WTC11 (cell line): ENCODE measurements at regions not wholly inside any gene's neighbourhood (a gene's known extent, or its start where the extent isn't known, plus 50 kb on each side); places are given as distances from the start of the nearest gene placed in this dataset.

Experiments
- ATAC-seq: fragments of 200-7000 bp; cut with Tn5 transposase; 2 replicates; pipeline ENCODE4 v1.10.0; 2021; ENCODE audit warnings: mild to moderate bottlenecking, moderate library complexity
- CTCF ChIA-PET: fragments of 300-600 bp; sonication (Branson Sonifier 250); formaldehyde crosslinking; loops from one replicate; lab custom pipeline; 2021; ENCODE audit warnings: antibody characterized with exemption; lab: Charles Lee
- POLR2A ChIA-PET: fragments of 350-600 bp; sonication (Branson Sonifier 250); formaldehyde crosslinking; loops from one replicate; lab custom pipeline; 2021; ENCODE audit warnings: antibody characterized with exemption; lab: Charles Lee
- DNase-seq: peaks from one replicate; pipeline ENCODE4 v3.0.0; 2021; ENCODE audit warnings: low spot score
- H3K27ac Mint-ChIP-seq: 2 replicates; pipeline ENCODE4 v1.8.0; 2021; ENCODE audit warnings: mixed read lengths
- H3K27me3 Mint-ChIP-seq: 2 replicates; pipeline ENCODE4 v1.8.0; 2021; ENCODE audit warnings: low read depth, mild to moderate bottlenecking, moderate library complexity, mixed read lengths
- H3K36me3 Mint-ChIP-seq: 2 replicates; pipeline ENCODE4 v1.8.0; 2021; ENCODE audit warnings: mixed read lengths
- H3K4me1 Mint-ChIP-seq: 2 replicates; pipeline ENCODE4 v1.8.0; 2022; ENCODE audit warnings: mixed read lengths
- H3K4me3 Mint-ChIP-seq: 2 replicates; pipeline ENCODE4 v1.8.0; 2021; ENCODE audit warnings: mild to moderate bottlenecking, moderate library complexity, mixed read lengths
- H3K9me3 Mint-ChIP-seq: 2 replicates; pipeline ENCODE4 v1.8.0; 2021; ENCODE audit warnings: mixed read lengths
- AR ChIP-seq: fragments of 250-450 bp; sonication (Bioruptor Pico); IDR thresholded peaks from 2 replicates; pipeline ENCODE4 v1.9.0; 2021; ENCODE audit warnings: mild to moderate bottlenecking
- EMX1 ChIP-seq: fragments of 250-450 bp; sonication (Bioruptor Pico); IDR thresholded peaks from 2 replicates; pipeline ENCODE4 v1.8.0; 2021; ENCODE audit warnings: mild to moderate bottlenecking
- ERG ChIP-seq: fragments of 250-450 bp; sonication (Bioruptor Pico); IDR thresholded peaks from 2 replicates; pipeline ENCODE4 v1.8.0; 2021; ENCODE audit warnings: mild to moderate bottlenecking
- FOXJ3 ChIP-seq: sonication (generic); formaldehyde crosslinking; IDR thresholded peaks from 2 replicates; pipeline ENCODE4 v1.9.0; 2021; ENCODE audit warnings: missing genetic modification reagents, mild to moderate bottlenecking, borderline replicate concordance
- GABPB1 ChIP-seq: sonication (generic); formaldehyde crosslinking; IDR thresholded peaks from 2 replicates; pipeline ENCODE4 v1.8.1; 2023; ENCODE audit warnings: mild to moderate bottlenecking, missing genetic modification reagents
- GRHL2 ChIP-seq: fragments of 250-450 bp; sonication (Bioruptor Pico); IDR thresholded peaks from 2 replicates; pipeline ENCODE4 v1.8.0; 2022; ENCODE audit warnings: mild to moderate bottlenecking, moderate library complexity; ENCODE audit not compliant: insufficient replicate concordance, severe bottlenecking
- IRF2 ChIP-seq: sonication (generic); formaldehyde crosslinking; IDR thresholded peaks from 2 replicates; pipeline ENCODE4 v1.8.0; 2022; ENCODE audit warnings: low read depth, missing genetic modification reagents, borderline replicate concordance
- JAZF1 ChIP-seq: fragments of 250-450 bp; sonication (Bioruptor Pico); IDR thresholded peaks from 2 replicates; pipeline ENCODE4 v1.9.0; 2021; ENCODE audit warnings: moderate library complexity, mild to moderate bottlenecking, inconsistent platforms
- KAT7 ChIP-seq: sonication (generic); formaldehyde crosslinking; IDR thresholded peaks from 2 replicates; pipeline ENCODE4 v1.8.1; 2023; ENCODE audit warnings: missing genetic modification reagents, mild to moderate bottlenecking, borderline replicate concordance
- MXD4 ChIP-seq: fragments of 250-450 bp; sonication (Bioruptor Pico); IDR thresholded peaks from 2 replicates; pipeline ENCODE4 v1.8.0; 2021; ENCODE audit warnings: mild to moderate bottlenecking, moderate library complexity, borderline replicate concordance
- NFYB ChIP-seq: sonication (generic); formaldehyde crosslinking; conservative IDR thresholded peaks from 2 replicates; pipeline ENCODE4 v1.8.0; 2022; ENCODE audit warnings: low read depth, missing genetic modification reagents
- NR1H2 ChIP-seq: sonication (generic); formaldehyde crosslinking; IDR thresholded peaks from 2 replicates; pipeline ENCODE4 v1.9.0; 2021; ENCODE audit warnings: mild to moderate bottlenecking, moderate library complexity, missing genetic modification reagents
- SMAD3 ChIP-seq: sonication (generic); formaldehyde crosslinking; IDR thresholded peaks from 2 replicates; pipeline ENCODE4 v1.8.0; 2022; ENCODE audit warnings: missing genetic modification reagents, mild to moderate bottlenecking, borderline replicate concordance
- TCF7 ChIP-seq: sonication (generic); formaldehyde crosslinking; IDR thresholded peaks from 2 replicates; pipeline ENCODE4 v1.8.0; 2022; ENCODE audit warnings: mild to moderate bottlenecking, low read depth, missing genetic modification reagents, moderate library complexity
- TEAD4 ChIP-seq: sonication (generic); formaldehyde crosslinking; IDR thresholded peaks from 2 replicates; pipeline ENCODE4 v1.8.0; 2022; ENCODE audit warnings: mild to moderate bottlenecking, missing genetic modification reagents
- ZNF138 ChIP-seq: sonication (generic); formaldehyde crosslinking; conservative IDR thresholded peaks from 2 replicates; pipeline ENCODE4 v1.8.1; 2022; ENCODE audit warnings: mild to moderate bottlenecking, moderate library complexity, missing genetic modification reagents
- TF ChIP-seq, protein P1 (sequence below): sonication (generic); formaldehyde crosslinking; IDR thresholded peaks from 2 replicates; pipeline ENCODE4 v1.8.0; 2022; ENCODE audit warnings: mild to moderate bottlenecking, missing genetic modification reagents
- TF ChIP-seq, protein P2 (sequence below): sonication (generic); formaldehyde crosslinking; IDR thresholded peaks from 2 replicates; pipeline ENCODE4 v1.8.1; 2022; ENCODE audit warnings: mild to moderate bottlenecking, missing genetic modification reagents, moderate library complexity, borderline replicate concordance
- TF ChIP-seq, protein P3 (sequence below): sonication (generic); formaldehyde crosslinking; conservative IDR thresholded peaks from 2 replicates; pipeline ENCODE4 v1.8.1; 2022; ENCODE audit warnings: mild to moderate bottlenecking, missing genetic modification reagents
- TF ChIP-seq, protein P4 (sequence below): sonication (generic); formaldehyde crosslinking; IDR thresholded peaks from 2 replicates; pipeline ENCODE4 v1.8.0; 2023; ENCODE audit warnings: missing genetic modification reagents, mild to moderate bottlenecking, borderline replicate concordance
- TF ChIP-seq, protein P5 (sequence below): sonication (generic); formaldehyde crosslinking; IDR thresholded peaks from 2 replicates; pipeline ENCODE4 v1.8.1; 2022; ENCODE audit warnings: low read depth, missing genetic modification reagents, borderline replicate concordance

- TF ChIP-seq AR (no peak), ZNF138 (CRISPR knock-in tag) (no peak), GABPB1 (no peak), TEAD4 (CRISPR knock-in tag) (no peak), TCF7 (CRISPR knock-in tag) (no peak), ERG (CRISPR knock-in tag) (no peak), MXD4 (CRISPR knock-in tag) (no peak)
- TF ChIP-seq, protein P1, sequence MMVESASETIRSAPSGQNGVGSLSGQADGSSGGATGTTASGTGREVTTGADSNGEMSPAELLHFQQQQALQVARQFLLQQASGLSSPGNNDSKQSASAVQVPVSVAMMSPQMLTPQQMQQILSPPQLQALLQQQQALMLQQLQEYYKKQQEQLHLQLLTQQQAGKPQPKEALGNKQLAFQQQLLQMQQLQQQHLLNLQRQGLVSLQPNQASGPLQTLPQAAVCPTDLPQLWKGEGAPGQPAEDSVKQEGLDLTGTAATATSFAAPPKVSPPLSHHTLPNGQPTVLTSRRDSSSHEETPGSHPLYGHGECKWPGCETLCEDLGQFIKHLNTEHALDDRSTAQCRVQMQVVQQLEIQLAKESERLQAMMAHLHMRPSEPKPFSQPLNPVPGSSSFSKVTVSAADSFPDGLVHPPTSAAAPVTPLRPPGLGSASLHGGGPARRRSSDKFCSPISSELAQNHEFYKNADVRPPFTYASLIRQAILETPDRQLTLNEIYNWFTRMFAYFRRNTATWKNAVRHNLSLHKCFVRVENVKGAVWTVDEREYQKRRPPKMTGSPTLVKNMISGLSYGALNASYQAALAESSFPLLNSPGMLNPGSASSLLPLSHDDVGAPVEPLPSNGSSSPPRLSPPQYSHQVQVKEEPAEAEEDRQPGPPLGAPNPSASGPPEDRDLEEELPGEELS (CRISPR knock-in tag): no peak
- TF ChIP-seq, protein P2, sequence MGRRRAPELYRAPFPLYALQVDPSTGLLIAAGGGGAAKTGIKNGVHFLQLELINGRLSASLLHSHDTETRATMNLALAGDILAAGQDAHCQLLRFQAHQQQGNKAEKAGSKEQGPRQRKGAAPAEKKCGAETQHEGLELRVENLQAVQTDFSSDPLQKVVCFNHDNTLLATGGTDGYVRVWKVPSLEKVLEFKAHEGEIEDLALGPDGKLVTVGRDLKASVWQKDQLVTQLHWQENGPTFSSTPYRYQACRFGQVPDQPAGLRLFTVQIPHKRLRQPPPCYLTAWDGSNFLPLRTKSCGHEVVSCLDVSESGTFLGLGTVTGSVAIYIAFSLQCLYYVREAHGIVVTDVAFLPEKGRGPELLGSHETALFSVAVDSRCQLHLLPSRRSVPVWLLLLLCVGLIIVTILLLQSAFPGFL: no peak
- TF ChIP-seq, protein P3, sequence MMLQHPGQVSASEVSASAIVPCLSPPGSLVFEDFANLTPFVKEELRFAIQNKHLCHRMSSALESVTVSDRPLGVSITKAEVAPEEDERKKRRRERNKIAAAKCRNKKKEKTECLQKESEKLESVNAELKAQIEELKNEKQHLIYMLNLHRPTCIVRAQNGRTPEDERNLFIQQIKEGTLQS (CRISPR knock-in tag): no peak
These were observed 134.9 kb upstream of the SPACA7 start (continued) for GRCh38 chr13:112241288-112241687.

DNA sequence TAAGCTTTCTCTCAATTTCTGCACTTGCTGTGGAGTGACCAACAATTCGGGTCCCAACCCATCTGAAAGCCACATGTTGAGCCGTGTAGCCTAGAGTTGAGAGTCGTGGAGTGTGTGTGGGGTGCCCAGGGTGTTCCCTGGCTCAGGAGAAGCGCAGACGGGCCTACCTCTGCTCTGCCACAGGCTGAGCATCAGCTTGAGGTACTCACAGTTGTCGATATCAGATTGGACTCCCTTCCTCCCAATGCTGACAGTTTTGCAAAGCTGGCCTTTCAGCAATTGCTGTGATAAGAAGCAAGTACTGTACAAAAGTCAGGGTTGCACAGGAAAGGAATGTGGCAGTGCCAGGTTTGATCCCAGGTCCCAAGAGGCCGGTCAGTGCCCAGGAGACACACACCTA lies 133.4 kb upstream of the SPACA7 start:
- Mint-ChIP-seq H3K9me3 (peaks cover 16% of the 10 kb centered on the region), H3K4me3 (no peak overlapping the region)
- POLR2A ChIA-PET: no interaction called here

GRCh38 chr13:112244061-112244460 lies 132.1 kb upstream of the SPACA7 start:
- CTCF ChIA-PET: no interaction called here
- POLR2A ChIA-PET: no interaction called here
- Mint-ChIP-seq H3K36me3 (peaks cover 6% of the 10 kb centered on the region), H3K4me1 (peaks cover 18% of the 10 kb centered on the region), H3K27me3 (no peaks in the 10 kb centered on the region; the same call in 1 of the 2 replicates), H3K9me3 (peaks cover 10% of the 10 kb centered on the region), H3K4me3 (no peak overlapping the region), H3K27ac (no peak overlapping the region)
- DNase-seq: no peak
- no peak for ATAC-seq
- TF ChIP-seq IRF2 (CRISPR knock-in tag) (no peak), NR1H2 (CRISPR knock-in tag) (no peak), NFYB (no peak), GABPB1 (no peak), JAZF1 (no peak), FOXJ3 (no peak), KAT7 (CRISPR knock-in tag) (no peak), SMAD3 (CRISPR knock-in tag) (no peak)
- TF ChIP-seq, protein P4, sequence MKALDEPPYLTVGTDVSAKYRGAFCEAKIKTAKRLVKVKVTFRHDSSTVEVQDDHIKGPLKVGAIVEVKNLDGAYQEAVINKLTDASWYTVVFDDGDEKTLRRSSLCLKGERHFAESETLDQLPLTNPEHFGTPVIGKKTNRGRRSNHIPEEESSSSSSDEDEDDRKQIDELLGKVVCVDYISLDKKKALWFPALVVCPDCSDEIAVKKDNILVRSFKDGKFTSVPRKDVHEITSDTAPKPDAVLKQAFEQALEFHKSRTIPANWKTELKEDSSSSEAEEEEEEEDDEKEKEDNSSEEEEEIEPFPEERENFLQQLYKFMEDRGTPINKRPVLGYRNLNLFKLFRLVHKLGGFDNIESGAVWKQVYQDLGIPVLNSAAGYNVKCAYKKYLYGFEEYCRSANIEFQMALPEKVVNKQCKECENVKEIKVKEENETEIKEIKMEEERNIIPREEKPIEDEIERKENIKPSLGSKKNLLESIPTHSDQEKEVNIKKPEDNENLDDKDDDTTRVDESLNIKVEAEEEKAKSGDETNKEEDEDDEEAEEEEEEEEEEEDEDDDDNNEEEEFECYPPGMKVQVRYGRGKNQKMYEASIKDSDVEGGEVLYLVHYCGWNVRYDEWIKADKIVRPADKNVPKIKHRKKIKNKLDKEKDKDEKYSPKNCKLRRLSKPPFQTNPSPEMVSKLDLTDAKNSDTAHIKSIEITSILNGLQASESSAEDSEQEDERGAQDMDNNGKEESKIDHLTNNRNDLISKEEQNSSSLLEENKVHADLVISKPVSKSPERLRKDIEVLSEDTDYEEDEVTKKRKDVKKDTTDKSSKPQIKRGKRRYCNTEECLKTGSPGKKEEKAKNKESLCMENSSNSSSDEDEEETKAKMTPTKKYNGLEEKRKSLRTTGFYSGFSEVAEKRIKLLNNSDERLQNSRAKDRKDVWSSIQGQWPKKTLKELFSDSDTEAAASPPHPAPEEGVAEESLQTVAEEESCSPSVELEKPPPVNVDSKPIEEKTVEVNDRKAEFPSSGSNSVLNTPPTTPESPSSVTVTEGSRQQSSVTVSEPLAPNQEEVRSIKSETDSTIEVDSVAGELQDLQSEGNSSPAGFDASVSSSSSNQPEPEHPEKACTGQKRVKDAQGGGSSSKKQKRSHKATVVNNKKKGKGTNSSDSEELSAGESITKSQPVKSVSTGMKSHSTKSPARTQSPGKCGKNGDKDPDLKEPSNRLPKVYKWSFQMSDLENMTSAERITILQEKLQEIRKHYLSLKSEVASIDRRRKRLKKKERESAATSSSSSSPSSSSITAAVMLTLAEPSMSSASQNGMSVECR: no peak

More for the DNA sequence above, 133.4 kb upstream of the SPACA7 start:
- no peak for ATAC-seq
- TF ChIP-seq GRHL2 (no peak), EMX1 (CRISPR knock-in tag) (no peak)
- TF ChIP-seq, protein P5, sequence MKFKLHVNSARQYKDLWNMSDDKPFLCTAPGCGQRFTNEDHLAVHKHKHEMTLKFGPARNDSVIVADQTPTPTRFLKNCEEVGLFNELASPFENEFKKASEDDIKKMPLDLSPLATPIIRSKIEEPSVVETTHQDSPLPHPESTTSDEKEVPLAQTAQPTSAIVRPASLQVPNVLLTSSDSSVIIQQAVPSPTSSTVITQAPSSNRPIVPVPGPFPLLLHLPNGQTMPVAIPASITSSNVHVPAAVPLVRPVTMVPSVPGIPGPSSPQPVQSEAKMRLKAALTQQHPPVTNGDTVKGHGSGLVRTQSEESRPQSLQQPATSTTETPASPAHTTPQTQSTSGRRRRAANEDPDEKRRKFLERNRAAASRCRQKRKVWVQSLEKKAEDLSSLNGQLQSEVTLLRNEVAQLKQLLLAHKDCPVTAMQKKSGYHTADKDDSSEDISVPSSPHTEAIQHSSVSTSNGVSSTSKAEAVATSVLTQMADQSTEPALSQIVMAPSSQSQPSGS: no peak
- peaks cover 2% of the 10 kb centered on the region; the same call in 1 of the 2 replicates for H3K27me3 Mint-ChIP-seq
- DNase-seq: no peak
- H3K4me1 Mint-ChIP-seq: peaks cover 11% of the 10 kb centered on the region
- H3K27ac Mint-ChIP-seq: no peak overlapping the region
- peaks cover 11% of the 10 kb centered on the region for H3K36me3 Mint-ChIP-seq
- CTCF ChIA-PET: no interaction called here
